Breast epithelium (tissue), 4 donors: ENCODE measurements at regions not wholly inside any gene's neighbourhood (a gene's known extent, or its start where the extent isn't known, plus 50 kb on each side); places are given as distances from the start of the nearest gene placed in this dataset.

ENCODE experiments used
- DNase-seq, 2 donors: peaks; one replicate each; pipeline ENCODE4 v3.0.0-alpha.2; 2019; ENCODE audit warnings: low spot score in 2 of 2
- H3K27ac ChIP-seq, 2 donors: fragments of 200-600 bp; sonication (generic) in 1 of 2; one replicate each; pipeline ENCODE4 v1.5.1; 2016 to 2019; ENCODE audit warnings: mild to moderate bottlenecking in 1 of 2
- H3K27me3 ChIP-seq, 2 donors: fragments of 200-600 bp; sonication (generic) in 1 of 2; one replicate each; pipeline versions ENCODE4 v1.5.1 to v1.6.0; 2017 to 2019; ENCODE audit warnings: control low read depth in 1 of 2, mild to moderate bottlenecking in 1 of 2
- H3K36me3 ChIP-seq: fragments of 200-600 bp; one replicate; pipeline ENCODE4 v1.5.1; 2019
- H3K4me1 ChIP-seq, 2 donors: fragments of 200-600 bp; sonication (generic); one replicate each; pipeline ENCODE4 v1.5.1; 2016 to 2019; ENCODE audit warnings: control low read depth in 1 of 2
- H3K4me3 ChIP-seq, 3 donors: fragments of 200-600 bp; sonication (generic); 1 replicate in 2 of 3; 2 replicates in 1 of 3; pipeline ENCODE4 v1.5.1; 2016 to 2019; ENCODE audit warnings: mild to moderate bottlenecking in 3 of 3, moderate library complexity in 2 of 3
- H3K9me3 ChIP-seq, 2 donors: fragments of 200-600 bp; sonication (generic) in 1 of 2; one replicate each; pipeline ENCODE4 v1.5.1; 2016 to 2019; ENCODE audit warnings: control low read depth in 1 of 2
- CTCF ChIP-seq, 3 donors: fragments of 450-650 bp; IDR thresholded peaks; one replicate each; pipeline ENCODE4 v1.5.1; 2016 to 2017; ENCODE audit warnings: antibody characterized with exemption in 3 of 3, mild to moderate bottlenecking in 3 of 3, moderate library complexity in 3 of 3
- POLR2A ChIP-seq: fragments of 450-650 bp; IDR thresholded peaks from one replicate; pipeline ENCODE4 v1.6.1; 2016; ENCODE audit warnings: antibody characterized with exemption, mild to moderate bottlenecking, moderate library complexity
- POLR2AphosphoS5 ChIP-seq, 3 donors: sonication (generic); formaldehyde crosslinking; IDR thresholded peaks; one replicate each; pipeline ENCODE4 v1.6.1; 2017; ENCODE audit warnings: antibody characterized with exemption in 3 of 3
- intact Hi-C: fragments of 100-400 bp; cut with DNase I; formaldehyde crosslinking; loops from one replicate; pipeline ENCODE4 v1.15.1; 2023; ENCODE audit warnings: low total_unique reads

GRCh38 chr3:118101891-118102290, 932.8 kb downstream of the IGSF11 start:
- no peak for TF ChIP-seq POLR2AphosphoS5 (IDR thresholded peaks at IDR 0.05)
- no peak for TF ChIP-seq CTCF (IDR thresholded peaks at IDR 0.05)
- no peak for TF ChIP-seq POLR2A

DNA sequence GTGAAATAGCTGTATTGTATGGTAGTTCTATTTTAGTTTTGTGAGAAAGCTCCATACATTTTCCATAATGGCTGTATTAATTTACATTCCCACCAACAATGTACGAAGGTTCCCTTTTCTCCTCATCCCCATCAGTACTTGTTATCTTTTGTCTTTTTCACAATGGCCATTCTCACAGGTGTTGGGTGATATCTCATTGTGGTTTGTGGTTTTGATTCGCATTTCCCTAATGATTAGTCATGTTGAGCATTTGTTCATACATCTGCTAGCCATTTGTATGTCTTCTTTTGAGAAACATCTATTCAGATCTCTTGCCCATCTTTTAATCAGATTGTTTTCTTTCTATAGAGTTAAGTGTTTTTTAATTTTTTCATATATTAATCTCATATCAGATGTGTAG, 931.9 kb downstream of the IGSF11 start:
- Histone ChIP-seq H3K9me3 (no peaks in the 10 kb centered on the region), H3K36me3 (no peaks in the 10 kb centered on the region), H3K27ac (no peak overlapping the region), H3K4me1 (no peaks in the 10 kb centered on the region), H3K27me3 (no peaks in the 10 kb centered on the region), H3K4me3 (no peak overlapping the region)
- TF ChIP-seq POLR2A (no peak), POLR2AphosphoS5 (IDR thresholded peaks at IDR 0.05) (no peak), CTCF (IDR thresholded peaks at IDR 0.05) (no peak)
- intact Hi-C loops = no loop called here
- DNase-seq = no peak

More at GRCh38 chr3:118101891-118102290, 932.8 kb downstream of the IGSF11 start:
- no peaks in the 10 kb centered on the region for H3K4me1 ChIP-seq
- DNase-seq = no peak
- H3K9me3 ChIP-seq = no peaks in the 10 kb centered on the region
- no peaks in the 10 kb centered on the region for H3K27me3 ChIP-seq
- no peaks in the 10 kb centered on the region for H3K36me3 ChIP-seq
- H3K27ac ChIP-seq = no peak overlapping the region
- H3K4me3 ChIP-seq = no peak overlapping the region
- intact Hi-C loops = no loop called here

- Histone ChIP-seq H3K4me1 (no peaks in the 10 kb centered on the region), H3K27me3 (no peaks in the 10 kb centered on the region), H3K27ac (no peak overlapping the region), H3K9me3 (no peaks in the 10 kb centered on the region), H3K4me3 (no peak overlapping the region), H3K36me3 (no peaks in the 10 kb centered on the region)
- no peak for DNase-seq
- no peak for TF ChIP-seq POLR2AphosphoS5 (IDR thresholded peaks at IDR 0.05)
- intact Hi-C loops = no loop called here
Measured at GRCh38 chr3:118108201-118108600, 926.4 kb downstream of the IGSF11 start.

DNA sequence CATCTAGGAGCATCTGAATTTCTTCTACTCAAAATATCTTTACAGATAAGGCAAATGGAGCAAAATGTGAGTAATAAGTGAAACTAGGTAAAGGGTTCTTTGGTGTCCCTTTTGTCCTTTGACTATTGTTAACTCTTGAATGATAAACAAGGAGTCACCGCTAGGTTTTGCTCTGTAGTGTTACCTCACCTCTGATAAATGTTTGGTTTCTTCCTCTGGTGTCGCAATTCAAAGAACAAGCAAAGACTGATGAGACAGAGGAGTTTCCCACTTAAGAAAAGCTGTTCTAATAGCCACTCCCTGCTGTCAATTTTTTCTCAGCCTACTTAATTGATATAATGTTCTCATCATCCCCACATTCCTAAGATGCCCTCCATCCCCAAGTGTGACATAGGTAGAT, 925.9 kb downstream of the IGSF11 start:
- no peaks in the 10 kb centered on the region for H3K4me1 ChIP-seq
- no peak overlapping the region for H3K4me3 ChIP-seq
- no peak for DNase-seq
- no peaks in the 10 kb centered on the region for H3K36me3 ChIP-seq
- H3K27ac ChIP-seq = no peak overlapping the region
- intact Hi-C loops = no loop called here
- H3K27me3 ChIP-seq = no peaks in the 10 kb centered on the region
- TF ChIP-seq CTCF (IDR thresholded peaks at IDR 0.05) (no peak), POLR2AphosphoS5 (IDR thresholded peaks at IDR 0.05) (no peak), POLR2A (no peak)
- no peaks in the 10 kb centered on the region for H3K9me3 ChIP-seq

GRCh38 chr3:118110211-118110610, 924.4 kb downstream of the IGSF11 start:
- H3K4me1 ChIP-seq = no peaks in the 10 kb centered on the region
- no peak overlapping the region for H3K4me3 ChIP-seq
- TF ChIP-seq CTCF (IDR thresholded peaks at IDR 0.05) = no peak
- no peak for TF ChIP-seq POLR2A
- no peak for TF ChIP-seq POLR2AphosphoS5 (IDR thresholded peaks at IDR 0.05)
- no peak overlapping the region for H3K27ac ChIP-seq
- intact Hi-C loops = no loop called here
- no peaks in the 10 kb centered on the region for H3K36me3 ChIP-seq
- no peaks in the 10 kb centered on the region for H3K9me3 ChIP-seq
- no peak for DNase-seq
- no peaks in the 10 kb centered on the region for H3K27me3 ChIP-seq

DNA sequence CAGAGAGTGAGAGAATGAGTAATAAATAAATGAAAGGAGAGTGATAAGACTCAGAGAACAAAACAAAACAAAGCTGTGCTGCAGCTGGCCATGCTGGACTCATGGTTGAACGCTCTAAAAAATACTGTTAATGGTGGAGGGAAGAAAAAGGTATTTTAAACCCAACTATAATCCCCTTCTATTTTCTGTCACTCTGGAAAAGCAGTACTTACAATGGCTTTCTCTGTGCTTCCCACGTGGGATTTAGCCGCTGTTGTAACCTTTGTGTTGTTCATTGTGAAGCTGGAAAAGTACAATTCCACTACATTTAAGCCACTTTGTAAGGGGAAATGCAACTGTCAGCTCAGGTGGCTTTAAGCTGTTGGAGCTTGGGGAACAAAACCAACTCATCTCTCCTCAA, 917.7 kb downstream of the IGSF11 start:
- DNase-seq = no peak
- H3K9me3 ChIP-seq = no peaks in the 10 kb centered on the region
- H3K36me3 ChIP-seq = no peaks in the 10 kb centered on the region
- H3K27ac ChIP-seq = no peak overlapping the region
- intact Hi-C loops = no loop called here
- TF ChIP-seq CTCF (IDR thresholded peaks at IDR 0.05) = no peak
- no peak for TF ChIP-seq POLR2AphosphoS5 (IDR thresholded peaks at IDR 0.05)
- TF ChIP-seq POLR2A = no peak
- no peak overlapping the region for H3K4me3 ChIP-seq
- H3K4me1 ChIP-seq = no peaks in the 10 kb centered on the region
- H3K27me3 ChIP-seq = no peaks in the 10 kb centered on the region
